ENCODE measurements at regions not wholly inside any gene's neighbourhood (a gene's known extent, or its start where the extent isn't known, plus 50 kb on each side); places are given as distances from the start of the nearest gene placed in this dataset.
"Not testable (repeated sequence)": the region's sequence is repeated elsewhere in the genome, so short reads cannot be mapped to it uniquely, and the experiment has no call there.

GRCh38 chr6:139726272-139726671 is 351.8 kb upstream of the CITED2 start:
- H3K9me3 Mint-ChIP-seq; H3K36me3 Mint-ChIP-seq; ATAC-seq; H3K27ac Mint-ChIP-seq; DNase-seq (ENCODE audit: low spot score in 2 of 2): not testable (repeated sequence)

- no peak overlapping the region for H3K27ac Mint-ChIP-seq
- H3K9me3 Mint-ChIP-seq: peaks cover 0 to 3% of the 10 kb centered on the region in 2 donors
- no peak for DNase-seq (ENCODE audit: low spot score in 2 of 2)
- H3K36me3 Mint-ChIP-seq: no peaks in the 10 kb centered on the region
- no peak for ATAC-seq
Measured at GRCh38 chr6:139722530-139722929, 348.1 kb upstream of the CITED2 start.

- no peak overlapping the region for H3K27ac Mint-ChIP-seq
- no peaks in the 10 kb centered on the region for H3K36me3 Mint-ChIP-seq
- DNase-seq (ENCODE audit: low spot score in 2 of 2) (no peak), ATAC-seq (no peak)
- H3K9me3 Mint-ChIP-seq: peaks cover 0 to 3% of the 10 kb centered on the region in 2 donors
Measured at GRCh38 chr6:139721954-139722353, 347.5 kb upstream of the CITED2 start.

- DNase-seq (ENCODE audit: low spot score in 2 of 2) (no peak), ATAC-seq (no peak)
- Mint-ChIP-seq H3K27ac (no peak overlapping the region), H3K36me3 (no peaks in the 10 kb centered on the region), H3K9me3 (no peaks in the 10 kb centered on the region)
Measured at GRCh38 chr6:139713900-139714506, 339.6 kb upstream of the CITED2 start.

GRCh38 chr6:139713424-139713823 is 339.0 kb upstream of the CITED2 start:
- ATAC-seq (no peak), DNase-seq (ENCODE audit: low spot score in 2 of 2) (no peak)
- no peaks in the 10 kb centered on the region for H3K36me3 Mint-ChIP-seq
- no peak overlapping the region for H3K27ac Mint-ChIP-seq
- no peaks in the 10 kb centered on the region for H3K9me3 Mint-ChIP-seq

- H3K27ac Mint-ChIP-seq: no peak overlapping the region
- ATAC-seq: no peak
- no peak for DNase-seq (ENCODE audit: low spot score in 2 of 2)
- H3K36me3 Mint-ChIP-seq: no peaks in the 10 kb centered on the region
- H3K9me3 Mint-ChIP-seq: no peaks in the 10 kb centered on the region
Measured at GRCh38 chr6:139712830-139713229, 338.4 kb upstream of the CITED2 start.

GRCh38 chr6:139711804-139712585 is 337.5 kb upstream of the CITED2 start:
- DNase-seq (ENCODE audit: low spot score in 2 of 2) (no peak), ATAC-seq (no peak)
- Mint-ChIP-seq H3K9me3 (no peaks in the 10 kb centered on the region), H3K27ac (no peak overlapping the region), H3K36me3 (no peaks in the 10 kb centered on the region)

- H3K36me3 Mint-ChIP-seq: no peaks in the 10 kb centered on the region
- no peaks in the 10 kb centered on the region for H3K9me3 Mint-ChIP-seq
- ATAC-seq (no peak), DNase-seq (ENCODE audit: low spot score in 2 of 2) (no peak)
- H3K27ac Mint-ChIP-seq: no peak overlapping the region
Measured at GRCh38 chr6:139710556-139710955, 336.1 kb upstream of the CITED2 start.

- Mint-ChIP-seq H3K36me3 (no peaks in the 10 kb centered on the region), H3K9me3 (no peaks in the 10 kb centered on the region), H3K27ac (no peak overlapping the region)
- ATAC-seq (no peak), DNase-seq (ENCODE audit: low spot score in 2 of 2) (no peak)
Measured at GRCh38 chr6:139708337-139709199, 334.1 kb upstream of the CITED2 start.

GRCh38 chr6:139706912-139707311 is 332.5 kb upstream of the CITED2 start:
- Mint-ChIP-seq H3K9me3 (no peaks in the 10 kb centered on the region), H3K27ac (no peak overlapping the region), H3K36me3 (no peaks in the 10 kb centered on the region)
- no peak for ATAC-seq
- no peak for DNase-seq (ENCODE audit: low spot score in 2 of 2)

- H3K9me3 Mint-ChIP-seq: no peaks in the 10 kb centered on the region
- no peak for ATAC-seq
- H3K36me3 Mint-ChIP-seq: no peaks in the 10 kb centered on the region
- no peak for DNase-seq (ENCODE audit: low spot score in 2 of 2)
- H3K27ac Mint-ChIP-seq: no peak overlapping the region
Measured at GRCh38 chr6:139705284-139705683, 330.8 kb upstream of the CITED2 start.

GRCh38 chr6:139703780-139704179 is 329.3 kb upstream of the CITED2 start:
- no peak for DNase-seq (ENCODE audit: low spot score in 2 of 2)
- Mint-ChIP-seq H3K27ac (no peak overlapping the region), H3K36me3 (no peaks in the 10 kb centered on the region), H3K9me3 (no peaks in the 10 kb centered on the region)
- no peak for ATAC-seq

GRCh38 chr6:139702706-139703105 is 328.3 kb upstream of the CITED2 start:
- no peak for DNase-seq (ENCODE audit: low spot score in 2 of 2)
- no peak for ATAC-seq
- Mint-ChIP-seq H3K9me3 (no peaks in the 10 kb centered on the region), H3K36me3 (no peaks in the 10 kb centered on the region), H3K27ac (no peak overlapping the region)

GRCh38 chr6:139701695-139702094 is 327.2 kb upstream of the CITED2 start:
- Mint-ChIP-seq H3K27ac (no peak overlapping the region), H3K36me3 (no peaks in the 10 kb centered on the region), H3K9me3 (no peaks in the 10 kb centered on the region)
- DNase-seq (ENCODE audit: low spot score in 2 of 2): no peak
- ATAC-seq: no peak

- Mint-ChIP-seq H3K27ac (no peak overlapping the region), H3K9me3 (no peaks in the 10 kb centered on the region), H3K36me3 (no peaks in the 10 kb centered on the region)
- DNase-seq (ENCODE audit: low spot score in 2 of 2): no peak
- ATAC-seq: no peak
Measured at GRCh38 chr6:139701003-139701402, 326.6 kb upstream of the CITED2 start.

- Mint-ChIP-seq H3K9me3 (no peaks in the 10 kb centered on the region), H3K36me3 (no peaks in the 10 kb centered on the region), H3K27ac (no peak overlapping the region)
- ATAC-seq: no peak
- DNase-seq (ENCODE audit: low spot score in 2 of 2): no peak
Measured at GRCh38 chr6:139699911-139700310, 325.5 kb upstream of the CITED2 start.

GRCh38 chr6:139699335-139699734 is 324.9 kb upstream of the CITED2 start:
- Mint-ChIP-seq H3K27ac (no peak overlapping the region), H3K9me3 (no peaks in the 10 kb centered on the region), H3K36me3 (no peaks in the 10 kb centered on the region)
- ATAC-seq (no peak), DNase-seq (ENCODE audit: low spot score in 2 of 2) (no peak)

Data from activated naive CD4-positive, alpha-beta T cell treated with anti-CD3 and anti-CD28 coated beads, Interleukin-2, amount 50 U/mL, for 72 hours (primary cell).